IMR-90 (cell line): ENCODE measurements at regions not wholly inside any gene's neighbourhood (a gene's known extent, or its start where the extent isn't known, plus 50 kb on each side); places are given as distances from the start of the nearest gene placed in this dataset.

ENCODE experiments used
- ATAC-seq: fragments of 200-7000 bp; cut with Tn5 transposase; 2 replicates; pipeline ENCODE4 v1.9.1; 2020; ENCODE audit warnings: low read depth, mild to moderate bottlenecking, moderate library complexity
- BruUV-seq: library from RNA; stranded (reverse); fragments of 400-500 nt; replicated peaks from 2 replicates; lab custom pipeline; 2021; lab: Mats Ljungman, UMichigan
- CTCF ChIA-PET: fragments of 300-600 bp; formaldehyde crosslinking; extraction: SDS; loops from one replicate; lab custom pipeline; 2021; ENCODE audit warnings: antibody characterized with exemption; lab: Yijun Ruan, JAX
- POLR2A ChIA-PET: fragments of 300-600 bp; sonication (Branson Sonifier 250); formaldehyde crosslinking; loops from one replicate; lab custom pipeline; 2022; ENCODE audit warnings: antibody characterized with exemption; ENCODE audit not compliant: unreplicated experiment; lab: Charles Lee
- DNase-seq: peaks from one replicate; pipeline ENCODE4 v3.0.0; 2013
- H2AFZ ChIP-seq: replicated peaks from 2 replicates; pipeline ENCODE3; 2013; ENCODE audit warnings: low read length, mild to moderate bottlenecking; ENCODE audit not compliant: poor library complexity
- H2AK5ac ChIP-seq: 2 replicates; pipeline ENCODE4 v1.6.1; 2013; ENCODE audit warnings: low read depth, low read length, inconsistent platforms
- H2AK9ac ChIP-seq: replicated peaks from 2 replicates; pipeline ENCODE3; 2013; ENCODE audit warnings: mild to moderate bottlenecking, low read depth, low read length, moderate library complexity; ENCODE audit not compliant: poor library complexity
- H2BK120ac ChIP-seq: 2 replicates; pipeline ENCODE4 v1.6.1; 2013; ENCODE audit warnings: low read depth, low read length, inconsistent platforms
- H2BK15ac ChIP-seq: 3 replicates; pipeline ENCODE4 v1.6.1; 2013; ENCODE audit warnings: low read depth, low read length, inconsistent platforms
- H2BK20ac ChIP-seq: 2 replicates; pipeline ENCODE4 v1.6.1; 2013; ENCODE audit warnings: low read depth, mild to moderate bottlenecking, inconsistent platforms, low read length, moderate library complexity
- H2BK5ac ChIP-seq: 2 replicates; pipeline ENCODE4 v1.6.1; 2013; ENCODE audit warnings: mild to moderate bottlenecking, low read depth, low read length, inconsistent platforms; ENCODE audit not compliant: poor library complexity, severe bottlenecking
- H3K14ac ChIP-seq: replicated peaks from 2 replicates; pipeline ENCODE4 v1.6.1; 2013; ENCODE audit warnings: low read depth, low read length, inconsistent platforms
- H3K18ac ChIP-seq: 2 replicates; pipeline ENCODE4 v1.6.1; 2013; ENCODE audit warnings: low read depth, low read length, control low read depth
- H3K23ac ChIP-seq: 2 replicates; pipeline ENCODE4 v1.6.1; 2013; ENCODE audit warnings: low read depth, low read length, inconsistent platforms
- H3K27ac ChIP-seq: 2 replicates; pipeline ENCODE4 v1.5.1; 2013; ENCODE audit warnings: mild to moderate bottlenecking, control low read depth, low read length; ENCODE audit not compliant: insufficient read depth
- H3K27me3 ChIP-seq: 2 replicates; pipeline ENCODE4 v1.6.1; 2013; ENCODE audit warnings: low read length; ENCODE audit not compliant: control insufficient read depth, insufficient read depth
- H3K36me3 ChIP-seq: 2 replicates; pipeline ENCODE4 v1.6.1; 2013; ENCODE audit warnings: low read length, mixed read lengths; ENCODE audit not compliant: control insufficient read depth, insufficient read depth
- H3K4ac ChIP-seq: 2 replicates; pipeline ENCODE4 v1.6.1; 2013; ENCODE audit warnings: low read depth, low read length, inconsistent platforms
- H3K4me1 ChIP-seq: 2 replicates; pipeline ENCODE4 v1.6.1; 2013; ENCODE audit warnings: low read length, mixed read lengths; ENCODE audit not compliant: control insufficient read depth, insufficient read depth
- H3K4me2 ChIP-seq: 2 replicates; pipeline ENCODE4 v1.6.1; 2013; ENCODE audit warnings: low read depth, mild to moderate bottlenecking, control low read depth, low read length, moderate library complexity
- H3K4me3 ChIP-seq: 2 replicates; pipeline ENCODE4 v1.5.1; 2013; ENCODE audit warnings: low read depth, mild to moderate bottlenecking, control low read depth, low read length, moderate library complexity; ENCODE audit not compliant: insufficient read depth
- H3K56ac ChIP-seq: 2 replicates; pipeline ENCODE4 v1.6.1; 2013; ENCODE audit warnings: low read length, inconsistent platforms; ENCODE audit not compliant: insufficient read depth; ENCODE audit errors: extremely low read depth
- H3K79me1 ChIP-seq, 2 experiments: 2 replicates each; pipeline ENCODE4 v1.6.1; 2013; ENCODE audit warnings: low read length in 2 of 2, inconsistent platforms in 1 of 2, low read depth in 1 of 2
- H3K9ac ChIP-seq: 2 replicates; pipeline ENCODE4 v1.6.1; 2013; ENCODE audit warnings: low read depth, low read length, control low read depth
- H3K9me1 ChIP-seq: 2 replicates; pipeline ENCODE4 v1.6.1; 2013; ENCODE audit warnings: low read length, inconsistent platforms; ENCODE audit not compliant: insufficient read depth
- H3K9me3 ChIP-seq: 2 replicates; pipeline ENCODE4 v1.6.1; 2013; ENCODE audit warnings: low read length; ENCODE audit not compliant: control insufficient read depth, insufficient read depth
- H4K20me1 ChIP-seq: 2 replicates; pipeline ENCODE4 v1.6.1; 2013; ENCODE audit warnings: low read length, inconsistent platforms; ENCODE audit not compliant: insufficient read depth
- H4K5ac ChIP-seq: 2 replicates; pipeline ENCODE4 v1.6.1; 2013; ENCODE audit warnings: mild to moderate bottlenecking, low read depth, low read length, control low read depth
- H4K8ac ChIP-seq, 2 experiments: 2 replicates each; pipeline ENCODE4 v1.6.1; 2013; ENCODE audit warnings: low read depth in 2 of 2, low read length in 2 of 2, control low read depth in 1 of 2, inconsistent platforms in 1 of 2
- H4K91ac ChIP-seq: 2 replicates; pipeline ENCODE4 v1.6.1; 2013; ENCODE audit warnings: low read depth, low read length, inconsistent platforms; ENCODE audit not compliant: insufficient read depth
- POLR2A ChIP-seq: IDR thresholded peaks from 2 replicates; pipeline ENCODE4 v1.6.1; 2012; ENCODE audit warnings: mild to moderate bottlenecking, low read depth, low read length
- SMC3 ChIP-seq: fragments of 150-350 bp; IDR thresholded peaks from 2 replicates; pipeline ENCODE4 v1.6.1; 2016; ENCODE audit warnings: low read depth, mild to moderate bottlenecking, antibody characterized with exemption, low read length, moderate library complexity
- WGBS, 2 experiments: methylation state at CpG; one replicate each; pipeline versions ENCODE4 v1.1.5 to v1.1.7; 2013; ENCODE audit warnings: missing lambda C conversion rate in 2 of 2; ENCODE audit not compliant: insufficient read length in 1 of 2; ENCODE audit errors: extremely low coverage in 2 of 2; 5-methylcytosine and 5-hydroxymethylcytosine counted together
- dilution Hi-C: fragments of 300-500 bp; cut with HindIII; formaldehyde crosslinking; loops from one replicate; pipeline ENCODE4 v1.14.3; 2018; ENCODE audit warnings: low sequenced_read_pairs; ENCODE audit not compliant: unreplicated experiment
- in situ Hi-C: fragments of 300-500 bp; cut with MboI; formaldehyde crosslinking; loops from 3 replicates; pipeline ENCODE4 v1.14.3; 2019; ENCODE audit warnings: low sequenced_read_pairs, inconsistent platforms, mixed read lengths
- intact Hi-C: fragments of 100-400 bp; cut with micrococcal nuclease; formaldehyde crosslinking; loops from 2 replicates; pipeline ENCODE4 v1.10.0; 2022

DNA sequence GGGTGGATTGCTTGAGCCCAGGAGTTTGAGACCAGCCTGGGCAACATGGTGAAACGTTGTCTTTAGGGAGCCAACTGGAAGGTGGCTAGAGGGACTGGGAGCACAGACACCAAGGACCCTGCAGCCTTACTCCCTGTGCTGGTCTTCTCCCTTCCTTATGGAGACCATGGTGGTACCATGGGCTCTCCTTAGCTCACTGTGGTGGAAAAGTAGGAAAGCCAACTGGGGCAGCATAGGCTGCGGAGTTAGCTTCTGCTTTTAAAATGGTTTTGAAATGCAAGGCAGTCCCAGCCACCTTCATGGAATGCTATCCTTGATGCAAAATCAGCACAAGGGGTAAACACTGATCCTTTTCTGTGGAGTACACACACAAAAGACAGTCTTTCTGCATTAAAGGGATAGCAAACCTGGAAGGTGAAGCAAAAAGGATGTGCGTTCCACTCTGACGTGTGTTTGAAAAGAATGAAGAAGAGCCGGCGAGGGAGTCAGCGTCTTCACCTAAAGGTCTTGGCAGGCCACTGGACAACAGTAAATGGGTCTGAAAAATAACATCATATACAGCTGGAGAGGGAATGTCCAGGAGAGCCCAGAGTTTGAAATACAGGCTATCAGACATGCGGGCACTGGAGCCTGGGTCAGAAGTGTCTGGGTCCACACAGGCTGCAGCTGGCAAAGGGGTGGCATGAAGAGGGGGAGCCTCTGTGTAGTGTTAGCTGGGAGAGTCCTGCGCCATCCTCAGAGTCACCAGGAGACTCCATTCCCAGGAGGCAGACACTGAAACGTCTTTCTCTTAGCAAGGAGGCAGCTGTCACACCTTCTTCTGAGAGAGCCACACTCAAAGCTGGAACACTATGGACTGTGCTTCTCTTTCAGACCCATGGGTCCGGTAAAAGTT lies 58.5 kb downstream of the GPR6 start:
- no peak for DNase-seq
- Histone ChIP-seq H3K4me2 (no peak overlapping the region), H2AK9ac (no peak overlapping the region), H3K18ac (no peak overlapping the region), H2BK5ac (no peak overlapping the region), H3K79me1 (no peaks in the 10 kb centered on the region), H3K27ac (no peak overlapping the region), H3K4me1 (no peaks in the 10 kb centered on the region), H3K23ac (no peak overlapping the region), H3K56ac (no peak overlapping the region), H3K36me3 (no peaks in the 10 kb centered on the region), H2BK20ac (no peak overlapping the region), H2AK5ac (no peak overlapping the region), H3K27me3 (peaks cover 8% of the 10 kb centered on the region), H4K91ac (no peak overlapping the region), H3K9me1 (no peaks in the 10 kb centered on the region), H3K9ac (no peak overlapping the region), H2BK120ac (no peak overlapping the region), H3K4ac (no peak overlapping the region), H3K9me3 (no peaks in the 10 kb centered on the region), H4K8ac (no peak overlapping the region), H3K4me3 (no peak overlapping the region), H2BK15ac (no peak overlapping the region), H4K20me1 (no peaks in the 10 kb centered on the region), H3K14ac (no peak overlapping the region), H4K5ac (no peak overlapping the region), H2AFZ (no peak overlapping the region)
- ATAC-seq, result no peak
- 70% methylated on average over 5 of the region's 11 CpGs; no CpG with 5 or more reads in 1 of the 2 experiments for WGBS, 2 experiments
- CTCF ChIA-PET, result interaction anchor here (4.8 kb wide), 1 partner anchor 334 kb away, joined by 78 read pairs; no protein-coding TSS in a partner anchor
- TF ChIP-seq SMC3 (no peak), POLR2A (no peak)
- intact Hi-C loops (loop anchor here (10.0 kb wide), 1 partner anchor 242 kb away; no protein-coding TSS in a partner anchor), in situ Hi-C loops (no loop called here), dilution Hi-C loops (loop anchor here (25.0 kb wide), 1 partner anchor 324 kb away; no protein-coding TSS in a partner anchor)
- POLR2A ChIA-PET, result no interaction called here
- no TSS peak for BruUV-seq
